NCI-H526 (cell line): ENCODE measurements at regions not wholly inside any gene's neighbourhood (a gene's known extent, or its start where the extent isn't known, plus 50 kb on each side); places are given as distances from the start of the nearest gene placed in this dataset.

Experiments
- DNase-seq, 2 experiments: peaks; one replicate each; lab custom pipeline; 2025; lab: John Stamatoyannopoulos, UW

- no peak for DNase-seq
These were observed 317.0 kb upstream of the IRX1 start for GRCh38 chr5:3278643-3279042.

- peak; percentile 86 to 88 for DNase-seq
These were observed 317.9 kb upstream of the IRX1 start for GRCh38 chr5:3277590-3278196.

GRCh38 chr5:3276896-3277295, 318.7 kb upstream of the IRX1 start:
- DNase-seq: peak; percentile 74 to 86

- DNase-seq: no peak
These were observed 326.1 kb upstream of the IRX1 start for GRCh38 chr5:3269395-3270169.

- no peak for DNase-seq
These were observed 326.8 kb upstream of the IRX1 start for GRCh38 chr5:3268760-3269330.

- no peak for DNase-seq
These were observed 328.8 kb upstream of the IRX1 start for GRCh38 chr5:3266861-3267260.

GRCh38 chr5:3265936-3266335, 329.7 kb upstream of the IRX1 start:
- DNase-seq: no peak

- peak; percentile 23 to 39 for DNase-seq
These were observed 330.3 kb upstream of the IRX1 start for GRCh38 chr5:3265131-3265885.

- DNase-seq: no peak
These were observed 333.2 kb upstream of the IRX1 start for GRCh38 chr5:3262451-3262850.

GRCh38 chr5:3261081-3261480, 334.6 kb upstream of the IRX1 start:
- DNase-seq: no peak

GRCh38 chr5:3258050-3258449, 337.6 kb upstream of the IRX1 start:
- no peak for DNase-seq

GRCh38 chr5:3252235-3252634, 343.4 kb upstream of the IRX1 start:
- DNase-seq: no peak

- DNase-seq: no peak
These were observed 343.8 kb upstream of the IRX1 start for GRCh38 chr5:3251784-3252183.

GRCh38 chr5:3249401-3249800, 346.2 kb upstream of the IRX1 start:
- DNase-seq: no peak

- DNase-seq: no peak
These were observed 358.3 kb upstream of the IRX1 start for GRCh38 chr5:3237276-3237868.

GRCh38 chr5:3234566-3234965, 361.1 kb upstream of the IRX1 start:
- DNase-seq: peak in 1 of 2 experiments; percentile 27

GRCh38 chr5:3230941-3231340, 364.7 kb upstream of the IRX1 start:
- no peak for DNase-seq

- no peak for DNase-seq
These were observed 365.4 kb upstream of the IRX1 start for GRCh38 chr5:3230254-3230653.

GRCh38 chr5:3226196-3226920, 369.3 kb upstream of the IRX1 start:
- peak; percentile 89 to 92 for DNase-seq

GRCh38 chr5:3225201-3225960, 370.3 kb upstream of the IRX1 start:
- DNase-seq: no peak

GRCh38 chr5:3222924-3223323, 372.7 kb upstream of the IRX1 start:
- DNase-seq: no peak
